ENCODE measurements at regions not wholly inside any gene's neighbourhood (a gene's known extent, or its start where the extent isn't known, plus 50 kb on each side); places are given as distances from the start of the nearest gene placed in this dataset.
"Not testable (repeated sequence)": the region's sequence is repeated elsewhere in the genome, so short reads cannot be mapped to it uniquely, and the experiment has no call there.

GRCh38 chr16:65819136-65819898, 547.2 kb upstream of the CDH5 start:
- DNase-seq (ENCODE audit: low spot score) = no peak
- no peak for FAIRE-seq

- no peak for FAIRE-seq
- no peak for DNase-seq (ENCODE audit: low spot score)
Measured at GRCh38 chr16:65817799-65818198, 548.7 kb upstream of the CDH5 start.

GRCh38 chr16:65817066-65817465, 549.4 kb upstream of the CDH5 start:
- FAIRE-seq = no peak
- no peak for DNase-seq (ENCODE audit: low spot score)

- FAIRE-seq (no peak), DNase-seq (ENCODE audit: low spot score) (no peak)
Measured at GRCh38 chr16:65816556-65816955, 549.9 kb upstream of the CDH5 start.

GRCh38 chr16:65815707-65816106, 550.8 kb upstream of the CDH5 start:
- no peak for FAIRE-seq

GRCh38 chr16:65813879-65814278, 552.6 kb upstream of the CDH5 start:
- DNase-seq (ENCODE audit: low spot score); FAIRE-seq: not testable (repeated sequence)

More at GRCh38 chr16:65815707-65816106, 550.8 kb upstream of the CDH5 start:
- DNase-seq (ENCODE audit: low spot score) = no peak

- DNase-seq (ENCODE audit: low spot score) (no peak), FAIRE-seq (no peak)
Measured at GRCh38 chr16:65809627-65810026, 556.9 kb upstream of the CDH5 start.

GRCh38 chr16:65808790-65809189, 557.7 kb upstream of the CDH5 start:
- no peak for DNase-seq (ENCODE audit: low spot score)
- FAIRE-seq = no peak

- DNase-seq (ENCODE audit: low spot score) (no peak), FAIRE-seq (no peak)
Measured at GRCh38 chr16:65807858-65808257, 558.6 kb upstream of the CDH5 start.

GRCh38 chr16:65805704-65806103, 560.8 kb upstream of the CDH5 start:
- not testable (repeated sequence) for FAIRE-seq; DNase-seq (ENCODE audit: low spot score)

GRCh38 chr16:65796481-65796880, 570.0 kb upstream of the CDH5 start:
- DNase-seq (ENCODE audit: low spot score) (no peak), FAIRE-seq (no peak)

GRCh38 chr16:65794973-65795372, 571.5 kb upstream of the CDH5 start:
- DNase-seq (ENCODE audit: low spot score) = no peak
- no peak for FAIRE-seq

GRCh38 chr16:65793781-65794180, 572.7 kb upstream of the CDH5 start:
- DNase-seq (ENCODE audit: low spot score) (no peak), FAIRE-seq (no peak)

- DNase-seq (ENCODE audit: low spot score) (no peak), FAIRE-seq (no peak)
Measured at GRCh38 chr16:65790768-65791167, 575.7 kb upstream of the CDH5 start.

GRCh38 chr16:65789161-65789945, 577.1 kb upstream of the CDH5 start:
- no peak for DNase-seq (ENCODE audit: low spot score)
- no peak for FAIRE-seq

GRCh38 chr16:65788434-65789140, 577.9 kb upstream of the CDH5 start:
- DNase-seq (ENCODE audit: low spot score) (no peak), FAIRE-seq (no peak)

GRCh38 chr16:65787921-65788320, 578.6 kb upstream of the CDH5 start:
- DNase-seq (ENCODE audit: low spot score) = no peak
- FAIRE-seq = no peak

GRCh38 chr16:65786916-65787315, 579.6 kb upstream of the CDH5 start:
- DNase-seq (ENCODE audit: low spot score) = no peak
- no peak for FAIRE-seq

- no peak for DNase-seq (ENCODE audit: low spot score)
- FAIRE-seq = no peak
Measured at GRCh38 chr16:65783709-65784474, 582.6 kb upstream of the CDH5 start.

GRCh38 chr16:65782611-65783600, 583.6 kb upstream of the CDH5 start:
- no peak for FAIRE-seq

More at GRCh38 chr16:65782611-65783600, 583.6 kb upstream of the CDH5 start:
- peak; percentile 70 for DNase-seq (ENCODE audit: low spot score)

All from urothelium cell line (cell line).